NCI-H2081 (cell line): ENCODE measurements at regions not wholly inside any gene's neighbourhood (a gene's known extent, or its start where the extent isn't known, plus 50 kb on each side); places are given as distances from the start of the nearest gene placed in this dataset.

Experiments used
- DNase-seq, 2 experiments: peaks; one replicate each; lab custom pipeline; 2025; lab: John Stamatoyannopoulos, UW

GRCh38 chr5:31098811-31099210 lies 94.7 kb upstream of the CDH6 start:
- DNase-seq = no peak

GRCh38 chr5:31097851-31098250 lies 95.6 kb upstream of the CDH6 start:
- no peak for DNase-seq

DNA sequence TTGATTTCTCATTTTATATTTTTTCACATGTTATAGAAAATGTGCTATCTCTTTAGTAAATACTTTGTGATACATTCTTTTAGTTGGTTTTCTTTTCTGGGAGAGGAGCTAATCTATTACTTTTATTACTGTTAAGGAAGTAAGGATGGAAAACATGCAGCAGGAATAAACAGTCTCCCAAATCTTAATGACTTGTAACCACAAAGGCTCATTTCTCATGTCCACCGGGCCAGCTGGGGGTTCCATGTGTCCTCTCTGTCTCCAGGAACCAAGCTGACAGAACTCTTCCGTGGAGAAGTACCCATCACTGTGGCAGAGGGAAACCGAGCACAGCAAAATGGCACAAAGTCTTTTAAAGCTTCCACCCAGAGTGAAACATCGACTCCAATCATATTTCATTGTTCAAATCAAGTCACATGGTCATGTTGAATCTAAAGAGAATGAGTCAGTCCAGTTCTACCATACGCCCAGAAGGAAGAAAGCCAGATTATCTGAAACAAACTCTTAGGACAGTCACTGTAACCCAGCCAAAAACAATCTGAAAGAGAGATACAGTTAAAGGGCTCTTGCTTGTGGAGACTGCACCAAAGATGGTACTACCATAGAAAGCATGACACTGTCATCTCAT lies 97.1 kb upstream of the CDH6 start:
- no peak for DNase-seq

DNA sequence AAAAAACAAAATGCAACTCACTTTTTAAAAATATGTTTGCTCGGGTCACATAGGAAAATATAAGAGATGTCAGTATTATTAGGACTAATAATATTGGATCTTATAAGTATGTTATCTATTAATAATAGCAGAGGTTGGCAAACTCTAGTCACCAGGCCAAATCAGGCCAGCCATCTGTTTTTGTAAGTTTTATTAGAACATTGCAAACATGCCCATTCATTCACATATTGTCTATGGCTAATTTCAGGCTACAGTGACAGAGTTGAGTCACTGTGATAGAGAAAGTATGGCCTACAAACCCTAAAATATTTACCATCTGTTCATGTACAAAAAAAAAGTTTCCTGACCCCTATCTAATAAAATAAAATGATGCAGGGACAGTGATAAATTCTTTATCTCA lies 97.7 kb upstream of the CDH6 start:
- DNase-seq = no peak

DNA sequence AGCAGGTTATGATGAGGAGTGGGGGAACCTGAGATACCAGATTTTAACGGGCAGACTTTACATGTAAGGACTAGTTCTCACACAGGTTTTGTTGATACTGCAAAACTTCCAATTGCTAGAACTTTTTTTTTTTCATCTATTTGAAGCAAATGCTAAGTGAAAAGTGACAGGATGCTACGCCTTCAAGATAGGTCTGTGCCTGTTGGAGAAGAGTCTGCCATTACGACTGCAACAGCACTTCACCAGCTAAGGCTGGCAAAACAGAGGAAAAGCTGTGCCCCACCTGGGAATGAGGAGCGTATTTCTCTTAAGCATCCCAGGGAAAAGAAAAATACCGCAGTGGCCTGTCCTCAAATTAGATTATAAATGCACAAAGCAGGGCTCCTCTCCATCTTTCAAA lies 102.0 kb upstream of the CDH6 start:
- DNase-seq = no peak

GRCh38 chr5:31090467-31090866 lies 103.0 kb upstream of the CDH6 start:
- no peak for DNase-seq

DNA sequence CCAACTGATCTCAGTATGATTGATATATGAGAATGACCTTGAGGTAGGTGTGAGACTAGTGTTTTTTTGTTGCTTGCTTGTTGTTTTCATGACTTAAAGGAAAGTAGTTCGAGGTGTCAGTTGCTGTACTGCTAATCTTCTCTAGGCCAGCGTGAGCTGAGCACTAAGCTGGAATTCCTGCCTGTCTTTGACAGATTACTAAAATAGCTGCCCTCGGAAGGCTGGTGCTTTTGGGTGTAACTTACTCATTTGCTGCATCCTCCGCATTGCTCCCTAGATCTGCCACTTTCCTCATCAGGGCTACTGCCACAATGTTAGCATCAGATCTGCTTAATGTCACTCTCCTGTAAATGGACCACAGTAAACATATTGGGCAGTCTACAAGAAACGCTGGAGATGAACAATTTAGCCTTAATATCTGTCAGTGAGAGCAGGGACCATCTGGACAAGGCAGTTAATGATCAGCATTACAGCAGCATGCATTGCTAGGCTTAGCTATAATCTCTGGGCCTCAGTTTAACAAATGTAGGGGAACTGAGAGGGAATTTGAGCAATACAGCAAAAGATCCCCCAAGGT lies 106.6 kb upstream of the CDH6 start:
- no peak for DNase-seq

GRCh38 chr5:31084871-31085270 lies 108.6 kb upstream of the CDH6 start:
- no peak for DNase-seq

DNA sequence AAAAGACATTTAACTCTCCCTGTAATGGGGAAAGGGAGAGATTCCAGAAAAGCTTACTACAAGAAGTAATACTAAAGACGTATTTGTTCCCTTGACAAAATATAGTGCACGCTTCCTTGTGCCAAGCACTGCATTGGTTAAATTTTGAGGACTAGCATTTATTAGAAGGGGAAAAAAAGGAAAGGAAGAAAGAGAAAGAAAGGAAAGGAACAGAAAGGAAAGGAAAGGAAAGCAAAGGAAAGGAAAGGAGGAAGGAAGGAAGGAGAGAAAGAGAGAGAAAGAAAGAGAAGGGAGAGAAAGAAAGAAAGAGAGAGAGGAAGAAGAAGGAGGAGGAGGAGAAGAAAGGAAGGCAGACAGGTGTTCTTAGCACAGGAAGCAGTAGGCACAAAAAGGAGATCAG lies 110.1 kb upstream of the CDH6 start:
- DNase-seq = no peak

GRCh38 chr5:31079668-31080067 lies 113.8 kb upstream of the CDH6 start:
- DNase-seq = no peak

DNA sequence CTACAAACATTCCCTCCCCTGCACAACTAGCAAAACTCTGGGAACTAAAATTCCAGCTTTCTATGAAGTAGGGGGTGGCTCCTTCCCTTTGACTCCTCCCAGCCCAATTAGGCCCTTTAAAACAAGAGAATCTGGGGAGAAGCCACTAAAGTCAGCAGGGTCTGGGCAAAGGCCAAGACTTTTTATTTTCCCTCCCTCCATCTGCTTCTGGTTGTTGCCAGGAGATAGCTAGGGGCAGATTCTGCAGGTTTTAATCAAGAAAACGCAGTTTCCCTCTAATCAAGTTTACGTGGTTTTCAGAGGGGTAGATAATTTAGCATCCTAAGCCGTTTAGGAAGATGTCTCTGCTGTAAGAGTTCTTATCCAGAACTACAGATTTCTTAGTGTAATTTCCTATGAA lies 114.5 kb upstream of the CDH6 start:
- no peak for DNase-seq

GRCh38 chr5:31075981-31076380 lies 117.5 kb upstream of the CDH6 start:
- DNase-seq = no peak

DNA sequence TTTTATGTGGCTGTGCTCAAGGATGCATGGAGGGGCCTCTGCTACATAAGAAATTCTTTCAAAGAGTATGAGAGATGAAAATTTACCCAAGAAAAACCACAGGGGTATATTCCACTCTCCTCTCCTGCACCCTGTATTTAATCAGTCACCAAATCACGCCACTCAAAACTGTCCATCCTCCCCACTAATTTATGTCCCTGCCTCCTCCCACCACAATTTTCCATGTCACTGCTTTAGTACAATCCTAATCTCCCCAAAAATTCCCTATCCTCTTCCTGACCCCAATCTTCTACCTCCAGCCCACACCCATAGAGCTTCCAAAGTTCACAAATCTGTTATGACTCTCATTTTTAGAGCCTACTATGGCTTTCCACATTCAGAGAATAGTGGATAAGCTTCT lies 125.2 kb upstream of the CDH6 start:
- DNase-seq = no peak

DNA sequence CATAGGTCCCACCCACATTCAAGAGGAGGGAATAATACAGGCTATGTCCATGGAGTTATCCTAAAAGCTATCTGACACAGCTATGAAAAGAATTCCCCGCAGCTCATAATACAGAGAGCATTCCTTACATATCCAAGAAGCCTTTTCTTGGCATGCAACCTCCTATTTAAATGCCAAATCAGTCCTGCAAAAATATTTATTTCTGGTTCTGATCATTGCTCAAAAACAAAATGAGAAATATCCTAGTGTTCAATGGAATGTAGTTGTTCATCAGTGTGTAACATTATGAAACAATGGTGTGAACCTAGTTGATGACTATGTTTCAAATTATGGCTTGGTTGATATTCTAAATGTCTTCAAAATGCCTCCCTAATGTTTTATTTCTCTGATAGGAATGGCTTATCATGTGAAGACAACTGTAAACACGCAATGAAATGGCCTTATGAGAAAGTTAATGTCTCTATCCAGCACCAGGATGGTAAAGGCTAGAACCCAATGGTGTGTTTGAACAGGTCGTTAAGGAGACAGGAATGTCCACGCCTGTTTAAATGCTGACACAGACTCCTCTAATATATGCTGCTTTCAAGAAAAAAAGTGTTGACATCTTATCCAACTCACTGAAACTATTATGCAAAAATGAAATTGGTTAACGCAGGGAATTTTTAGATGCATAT lies 126.7 kb upstream of the CDH6 start:
- DNase-seq = no peak

DNA sequence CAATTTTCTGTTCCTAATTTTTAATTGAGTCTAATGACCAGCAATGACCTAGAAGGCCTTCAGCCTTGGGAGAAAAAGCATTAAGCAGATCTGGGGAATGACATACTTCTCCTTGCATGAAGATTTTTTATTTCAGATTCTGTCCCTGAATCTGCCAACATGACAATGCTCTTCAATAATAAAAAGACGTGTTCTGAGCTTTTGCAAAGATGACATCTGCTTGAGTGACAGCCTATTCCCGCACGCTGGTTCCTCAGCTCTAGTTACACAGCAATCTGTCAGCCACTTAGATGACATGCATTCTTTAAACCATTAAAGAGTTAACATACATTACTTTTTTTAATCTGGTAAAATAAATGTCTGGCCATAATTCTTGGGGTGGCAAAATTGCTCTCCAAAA lies 129.3 kb upstream of the CDH6 start:
- DNase-seq = no peak

DNA sequence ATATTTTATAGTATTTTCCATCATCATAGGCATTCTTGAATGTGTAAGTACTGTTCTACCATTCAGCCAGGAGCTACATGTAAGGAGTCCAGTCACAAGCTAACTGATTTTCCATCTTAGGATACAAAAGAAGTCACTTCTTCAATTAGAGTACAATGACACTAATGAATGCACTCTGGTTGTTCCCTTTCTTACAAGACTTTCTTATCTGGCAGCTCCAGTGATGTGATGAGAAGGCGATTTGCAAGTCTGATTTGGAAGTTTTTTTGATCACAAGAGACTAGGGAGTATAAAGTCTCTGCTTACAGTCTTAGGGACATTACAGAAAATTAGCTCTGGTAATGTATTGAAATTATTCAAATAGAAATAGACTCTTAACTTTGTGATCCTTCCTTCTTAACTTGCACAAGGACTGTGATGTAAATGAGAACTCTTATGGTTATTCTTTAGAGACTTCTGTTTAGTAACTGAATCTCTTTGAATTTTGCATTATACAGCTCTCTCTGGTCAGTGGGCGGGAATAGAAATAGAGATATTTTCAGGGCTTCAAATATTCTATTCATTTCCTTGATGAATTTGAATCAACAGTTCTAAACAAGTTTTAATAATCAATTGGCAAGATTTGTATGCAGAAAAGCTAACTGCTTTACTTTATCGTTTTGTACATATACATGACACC lies 130.4 kb upstream of the CDH6 start:
- DNase-seq = no peak

DNA sequence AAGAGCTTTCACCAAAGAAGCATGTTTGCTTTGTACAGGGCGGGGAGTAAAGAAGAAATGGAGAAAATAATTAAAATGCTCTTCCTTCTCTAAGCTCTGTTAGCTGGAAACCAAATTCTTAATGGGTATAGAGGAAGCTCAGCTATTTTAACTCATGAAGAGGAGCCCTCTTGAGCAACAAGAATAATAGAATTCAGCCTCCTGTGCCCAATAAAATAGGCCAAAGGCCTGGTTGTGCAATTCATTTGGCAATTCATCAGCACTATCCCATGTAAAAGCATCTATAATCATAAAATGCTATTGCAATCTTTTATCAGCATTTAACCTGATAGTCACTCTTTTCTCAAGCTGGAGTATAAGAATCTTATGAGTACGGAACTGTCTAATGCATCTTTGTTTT lies 133.6 kb upstream of the CDH6 start:
- no peak for DNase-seq

GRCh38 chr5:31054453-31054852 lies 139.0 kb upstream of the CDH6 start:
- DNase-seq = no peak

- peak in 1 of 2 experiments; percentile 41 for DNase-seq
Measured at GRCh38 chr5:31052937-31053658, 140.4 kb upstream of the CDH6 start.

DNA sequence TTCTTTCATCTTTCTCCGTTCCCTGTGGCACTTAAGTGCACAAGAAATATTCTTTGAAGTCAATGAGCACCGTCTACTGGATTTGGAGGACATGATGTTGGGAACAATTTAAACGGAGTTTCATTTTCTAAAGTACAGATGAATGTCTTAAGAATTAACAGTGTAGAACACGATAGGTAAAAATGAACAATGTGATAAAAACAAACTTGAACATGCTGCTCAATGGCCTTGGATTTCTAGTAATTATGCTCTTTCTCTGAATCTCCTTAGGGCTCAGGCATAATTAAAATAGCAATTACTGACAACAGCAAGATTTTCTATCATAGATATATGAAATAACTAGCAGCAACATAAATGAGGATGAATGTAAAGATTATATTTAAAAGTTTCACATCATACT lies 142.2 kb upstream of the CDH6 start:
- DNase-seq = no peak

DNA sequence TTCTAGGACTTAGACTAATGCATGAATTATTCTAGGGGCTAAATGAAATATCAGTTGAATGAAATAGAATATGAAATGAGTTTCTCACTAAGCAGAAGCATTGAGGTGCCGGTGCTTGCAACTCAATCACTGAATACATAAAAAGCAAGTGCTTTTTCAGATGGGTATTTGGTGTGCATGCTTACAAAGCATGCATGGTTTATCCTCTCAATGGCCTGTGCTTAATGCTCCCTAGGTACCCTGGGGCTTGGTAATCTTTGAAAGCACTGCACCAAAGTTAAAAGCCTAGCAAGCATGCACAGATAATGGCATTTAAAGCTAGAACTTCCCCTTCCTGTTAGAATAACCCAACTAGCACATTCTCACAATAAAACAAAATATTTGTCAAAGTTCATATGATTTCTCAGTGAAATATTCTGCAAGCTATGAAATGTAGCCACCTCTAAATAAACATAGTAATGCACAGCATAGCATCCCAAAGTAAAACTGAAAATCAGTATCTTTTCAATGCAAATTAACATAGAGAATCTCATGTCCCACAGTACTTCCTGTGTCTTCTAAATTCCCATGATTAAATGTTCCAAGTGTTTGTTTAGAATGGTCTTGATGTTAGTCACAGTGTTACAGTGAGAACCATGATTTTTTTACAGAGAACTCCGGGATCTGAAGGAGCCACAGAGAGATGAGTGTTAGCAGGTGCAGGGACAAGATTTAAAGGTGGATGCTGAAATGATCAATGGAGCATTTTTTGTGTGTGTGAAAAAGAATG lies 143.4 kb upstream of the CDH6 start:
- peak in 1 of 2 experiments; percentile 31 for DNase-seq

GRCh38 chr5:31049461-31049860 lies 144.0 kb upstream of the CDH6 start:
- no peak for DNase-seq
